ENCODE measurements at regions not wholly inside any gene's neighbourhood (a gene's known extent, or its start where the extent isn't known, plus 50 kb on each side); places are given as distances from the start of the nearest gene placed in this dataset.

DNA sequence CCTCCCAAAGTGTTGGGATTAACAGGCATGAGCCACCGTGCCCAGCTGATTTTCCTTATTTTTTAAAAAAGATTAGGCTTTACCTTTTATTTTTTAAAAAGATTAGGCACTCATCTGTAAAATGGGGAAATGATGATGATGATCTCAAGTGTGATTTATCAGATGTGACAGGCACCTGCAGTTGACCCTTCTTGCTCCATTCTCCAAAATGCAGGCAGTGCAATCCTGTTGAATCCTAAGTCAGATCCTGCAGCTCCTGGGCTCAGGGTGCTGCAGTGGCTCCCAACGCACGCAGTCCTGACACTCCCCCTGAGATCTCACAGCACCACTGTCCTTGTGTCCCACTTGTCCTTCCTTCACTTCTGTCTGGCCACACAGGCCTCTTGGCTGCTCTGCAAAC, 257.3 kb upstream of the KAZN start:
- Mint-ChIP-seq H3K9me3 (peaks cover 8% of the 10 kb centered on the region), H3K4me3 (no peak overlapping the region), H3K36me3 (no peaks in the 10 kb centered on the region), H3K27me3 (ENCODE audit: low read depth) (peaks cover 3% of the 10 kb centered on the region; the same call in 1 of the 2 replicates), H3K27ac (no peak overlapping the region; the same call in 1 of the 2 replicates), H3K4me1 (peaks cover 23% of the 10 kb centered on the region)
- CTCF ChIA-PET, result no interaction called here
- TF ChIP-seq, protein P1, sequence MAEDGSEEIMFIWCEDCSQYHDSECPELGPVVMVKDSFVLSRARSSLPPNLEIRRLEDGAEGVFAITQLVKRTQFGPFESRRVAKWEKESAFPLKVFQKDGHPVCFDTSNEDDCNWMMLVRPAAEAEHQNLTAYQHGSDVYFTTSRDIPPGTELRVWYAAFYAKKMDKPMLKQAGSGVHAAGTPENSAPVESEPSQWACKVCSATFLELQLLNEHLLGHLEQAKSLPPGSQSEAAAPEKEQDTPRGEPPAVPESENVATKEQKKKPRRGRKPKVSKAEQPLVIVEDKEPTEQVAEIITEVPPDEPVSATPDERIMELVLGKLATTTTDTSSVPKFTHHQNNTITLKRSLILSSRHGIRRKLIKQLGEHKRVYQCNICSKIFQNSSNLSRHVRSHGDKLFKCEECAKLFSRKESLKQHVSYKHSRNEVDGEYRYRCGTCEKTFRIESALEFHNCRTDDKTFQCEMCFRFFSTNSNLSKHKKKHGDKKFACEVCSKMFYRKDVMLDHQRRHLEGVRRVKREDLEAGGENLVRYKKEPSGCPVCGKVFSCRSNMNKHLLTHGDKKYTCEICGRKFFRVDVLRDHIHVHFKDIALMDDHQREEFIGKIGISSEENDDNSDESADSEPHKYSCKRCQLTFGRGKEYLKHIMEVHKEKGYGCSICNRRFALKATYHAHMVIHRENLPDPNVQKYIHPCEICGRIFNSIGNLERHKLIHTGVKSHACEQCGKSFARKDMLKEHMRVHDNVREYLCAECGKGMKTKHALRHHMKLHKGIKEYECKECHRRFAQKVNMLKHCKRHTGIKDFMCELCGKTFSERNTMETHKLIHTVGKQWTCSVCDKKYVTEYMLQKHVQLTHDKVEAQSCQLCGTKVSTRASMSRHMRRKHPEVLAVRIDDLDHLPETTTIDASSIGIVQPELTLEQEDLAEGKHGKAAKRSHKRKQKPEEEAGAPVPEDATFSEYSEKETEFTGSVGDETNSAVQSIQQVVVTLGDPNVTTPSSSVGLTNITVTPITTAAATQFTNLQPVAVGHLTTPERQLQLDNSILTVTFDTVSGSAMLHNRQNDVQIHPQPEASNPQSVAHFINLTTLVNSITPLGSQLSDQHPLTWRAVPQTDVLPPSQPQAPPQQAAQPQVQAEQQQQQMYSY (CRISPR knock-in tag; IDR thresholded peaks at IDR 0.05), result no peak
- TF ChIP-seq SP1 (CRISPR knock-in tag; conservative IDR thresholded peaks at IDR 0.05), result no peak
- TF ChIP-seq ZNF396 (CRISPR knock-in tag; IDR thresholded peaks at IDR 0.05; ENCODE audit: borderline replicate concordance), result no peak
- TF ChIP-seq ZNF671 (CRISPR knock-in tag; IDR thresholded peaks at IDR 0.05), result no peak
- TF ChIP-seq ZNF219 (CRISPR knock-in tag; IDR thresholded peaks at IDR 0.05; ENCODE audit: borderline replicate concordance), result no peak
- TF ChIP-seq, protein P2, sequence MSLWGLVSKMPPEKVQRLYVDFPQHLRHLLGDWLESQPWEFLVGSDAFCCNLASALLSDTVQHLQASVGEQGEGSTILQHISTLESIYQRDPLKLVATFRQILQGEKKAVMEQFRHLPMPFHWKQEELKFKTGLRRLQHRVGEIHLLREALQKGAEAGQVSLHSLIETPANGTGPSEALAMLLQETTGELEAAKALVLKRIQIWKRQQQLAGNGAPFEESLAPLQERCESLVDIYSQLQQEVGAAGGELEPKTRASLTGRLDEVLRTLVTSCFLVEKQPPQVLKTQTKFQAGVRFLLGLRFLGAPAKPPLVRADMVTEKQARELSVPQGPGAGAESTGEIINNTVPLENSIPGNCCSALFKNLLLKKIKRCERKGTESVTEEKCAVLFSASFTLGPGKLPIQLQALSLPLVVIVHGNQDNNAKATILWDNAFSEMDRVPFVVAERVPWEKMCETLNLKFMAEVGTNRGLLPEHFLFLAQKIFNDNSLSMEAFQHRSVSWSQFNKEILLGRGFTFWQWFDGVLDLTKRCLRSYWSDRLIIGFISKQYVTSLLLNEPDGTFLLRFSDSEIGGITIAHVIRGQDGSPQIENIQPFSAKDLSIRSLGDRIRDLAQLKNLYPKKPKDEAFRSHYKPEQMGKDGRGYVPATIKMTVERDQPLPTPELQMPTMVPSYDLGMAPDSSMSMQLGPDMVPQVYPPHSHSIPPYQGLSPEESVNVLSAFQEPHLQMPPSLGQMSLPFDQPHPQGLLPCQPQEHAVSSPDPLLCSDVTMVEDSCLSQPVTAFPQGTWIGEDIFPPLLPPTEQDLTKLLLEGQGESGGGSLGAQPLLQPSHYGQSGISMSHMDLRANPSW (CRISPR knock-in tag; conservative IDR thresholded peaks at IDR 0.05; ENCODE audit: low read depth), result no peak
- TF ChIP-seq, protein P3, sequence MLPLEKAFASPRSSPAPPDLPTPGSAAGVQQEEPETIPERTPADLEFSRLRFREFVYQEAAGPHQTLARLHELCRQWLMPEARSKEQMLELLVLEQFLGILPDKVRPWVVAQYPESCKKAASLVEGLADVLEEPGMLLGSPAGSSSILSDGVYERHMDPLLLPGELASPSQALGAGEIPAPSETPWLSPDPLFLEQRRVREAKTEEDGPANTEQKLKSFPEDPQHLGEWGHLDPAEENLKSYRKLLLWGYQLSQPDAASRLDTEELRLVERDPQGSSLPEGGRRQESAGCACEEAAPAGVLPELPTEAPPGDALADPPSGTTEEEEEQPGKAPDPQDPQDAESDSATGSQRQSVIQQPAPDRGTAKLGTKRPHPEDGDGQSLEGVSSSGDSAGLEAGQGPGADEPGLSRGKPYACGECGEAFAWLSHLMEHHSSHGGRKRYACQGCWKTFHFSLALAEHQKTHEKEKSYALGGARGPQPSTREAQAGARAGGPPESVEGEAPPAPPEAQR (CRISPR knock-in tag; IDR thresholded peaks at IDR 0.05), result no peak
- TF ChIP-seq, protein P4, sequence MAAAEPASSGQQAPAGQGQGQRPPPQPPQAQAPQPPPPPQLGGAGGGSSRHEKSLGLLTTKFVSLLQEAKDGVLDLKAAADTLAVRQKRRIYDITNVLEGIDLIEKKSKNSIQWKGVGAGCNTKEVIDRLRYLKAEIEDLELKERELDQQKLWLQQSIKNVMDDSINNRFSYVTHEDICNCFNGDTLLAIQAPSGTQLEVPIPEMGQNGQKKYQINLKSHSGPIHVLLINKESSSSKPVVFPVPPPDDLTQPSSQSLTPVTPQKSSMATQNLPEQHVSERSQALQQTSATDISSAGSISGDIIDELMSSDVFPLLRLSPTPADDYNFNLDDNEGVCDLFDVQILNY (CRISPR knock-in tag; IDR thresholded peaks at IDR 0.05), result no peak
- TF ChIP-seq, protein P5, sequence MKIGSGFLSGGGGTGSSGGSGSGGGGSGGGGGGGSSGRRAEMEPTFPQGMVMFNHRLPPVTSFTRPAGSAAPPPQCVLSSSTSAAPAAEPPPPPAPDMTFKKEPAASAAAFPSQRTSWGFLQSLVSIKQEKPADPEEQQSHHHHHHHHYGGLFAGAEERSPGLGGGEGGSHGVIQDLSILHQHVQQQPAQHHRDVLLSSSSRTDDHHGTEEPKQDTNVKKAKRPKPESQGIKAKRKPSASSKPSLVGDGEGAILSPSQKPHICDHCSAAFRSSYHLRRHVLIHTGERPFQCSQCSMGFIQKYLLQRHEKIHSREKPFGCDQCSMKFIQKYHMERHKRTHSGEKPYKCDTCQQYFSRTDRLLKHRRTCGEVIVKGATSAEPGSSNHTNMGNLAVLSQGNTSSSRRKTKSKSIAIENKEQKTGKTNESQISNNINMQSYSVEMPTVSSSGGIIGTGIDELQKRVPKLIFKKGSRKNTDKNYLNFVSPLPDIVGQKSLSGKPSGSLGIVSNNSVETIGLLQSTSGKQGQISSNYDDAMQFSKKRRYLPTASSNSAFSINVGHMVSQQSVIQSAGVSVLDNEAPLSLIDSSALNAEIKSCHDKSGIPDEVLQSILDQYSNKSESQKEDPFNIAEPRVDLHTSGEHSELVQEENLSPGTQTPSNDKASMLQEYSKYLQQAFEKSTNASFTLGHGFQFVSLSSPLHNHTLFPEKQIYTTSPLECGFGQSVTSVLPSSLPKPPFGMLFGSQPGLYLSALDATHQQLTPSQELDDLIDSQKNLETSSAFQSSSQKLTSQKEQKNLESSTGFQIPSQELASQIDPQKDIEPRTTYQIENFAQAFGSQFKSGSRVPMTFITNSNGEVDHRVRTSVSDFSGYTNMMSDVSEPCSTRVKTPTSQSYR (CRISPR knock-in tag; IDR thresholded peaks at IDR 0.05), result no peak
- POLR2A ChIA-PET, result no interaction called here
- DNase-seq (ENCODE audit: low spot score), result no peak
- no peak for ATAC-seq

DNA sequence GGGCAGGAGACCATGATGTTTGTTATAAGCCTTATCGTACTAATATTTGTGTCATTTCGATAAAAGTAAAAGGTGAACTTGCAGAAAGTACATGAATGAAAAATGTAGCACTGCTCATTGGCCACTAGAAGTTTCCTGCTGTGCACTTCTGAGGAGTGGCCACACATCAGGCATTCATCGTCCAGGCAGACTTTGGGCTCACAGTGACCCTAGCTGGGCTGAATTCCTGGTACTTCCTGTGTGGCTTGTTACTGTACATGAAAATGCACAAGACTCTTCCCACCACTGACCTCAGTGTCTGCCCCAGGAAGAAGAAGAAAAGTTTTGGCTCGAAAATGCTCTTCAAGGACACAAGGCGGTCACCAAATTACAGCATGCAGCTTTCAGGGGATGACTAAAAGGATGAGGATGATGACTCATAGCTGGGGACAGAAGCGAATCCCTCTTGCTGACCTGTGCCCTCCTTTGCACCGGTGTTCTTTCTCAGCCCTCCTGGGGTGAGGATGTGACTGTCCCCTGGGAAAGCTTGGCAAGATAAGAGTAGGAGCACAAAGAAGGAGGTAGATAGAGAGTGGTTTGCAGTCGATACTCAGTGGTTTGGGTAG, 252.4 kb upstream of the KAZN start:
- peaks cover 9% of the 10 kb centered on the region for H3K4me1 Mint-ChIP-seq
- peaks cover 8% of the 10 kb centered on the region for H3K27me3 Mint-ChIP-seq (ENCODE audit: low read depth)
- no peak overlapping the region for H3K4me3 Mint-ChIP-seq
- H3K9me3 Mint-ChIP-seq, result peaks cover 9% of the 10 kb centered on the region
- H3K27ac Mint-ChIP-seq, result no peak overlapping the region
- DNase-seq (ENCODE audit: low spot score), result no peak
- no peak for ATAC-seq
- no peaks in the 10 kb centered on the region for H3K36me3 Mint-ChIP-seq
- ChIA-PET CTCF (no interaction called here), POLR2A (no interaction called here)
- TF ChIP-seq ZNF219 (CRISPR knock-in tag; IDR thresholded peaks at IDR 0.05; ENCODE audit: borderline replicate concordance) (no peak), GABPB1 (CRISPR knock-in tag; IDR thresholded peaks at IDR 0.05) (no peak), TP53 (CRISPR knock-in tag; IDR thresholded peaks at IDR 0.05) (no peak), TEAD1 (CRISPR knock-in tag; IDR thresholded peaks at IDR 0.05) (no peak), OVOL2 (CRISPR knock-in tag; IDR thresholded peaks at IDR 0.05; ENCODE audit: borderline replicate concordance) (no peak), FOXJ3 (CRISPR knock-in tag; IDR thresholded peaks at IDR 0.05; ENCODE audit: borderline replicate concordance) (no peak), RELA (CRISPR knock-in tag; IDR thresholded peaks at IDR 0.05; ENCODE audit: borderline replicate concordance) (no peak), ZNF425 (CRISPR knock-in tag; conservative IDR thresholded peaks at IDR 0.05) (no peak), ZNF121 (CRISPR knock-in tag; IDR thresholded peaks at IDR 0.05) (no peak)
- TF ChIP-seq, protein P6, sequence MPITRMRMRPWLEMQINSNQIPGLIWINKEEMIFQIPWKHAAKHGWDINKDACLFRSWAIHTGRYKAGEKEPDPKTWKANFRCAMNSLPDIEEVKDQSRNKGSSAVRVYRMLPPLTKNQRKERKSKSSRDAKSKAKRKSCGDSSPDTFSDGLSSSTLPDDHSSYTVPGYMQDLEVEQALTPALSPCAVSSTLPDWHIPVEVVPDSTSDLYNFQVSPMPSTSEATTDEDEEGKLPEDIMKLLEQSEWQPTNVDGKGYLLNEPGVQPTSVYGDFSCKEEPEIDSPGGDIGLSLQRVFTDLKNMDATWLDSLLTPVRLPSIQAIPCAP (CRISPR knock-in tag; IDR thresholded peaks at IDR 0.05), result no peak
